ENCODE measurements at regions not wholly inside any gene's neighbourhood (a gene's known extent, or its start where the extent isn't known, plus 50 kb on each side); places are given as distances from the start of the nearest gene placed in this dataset.

DNA sequence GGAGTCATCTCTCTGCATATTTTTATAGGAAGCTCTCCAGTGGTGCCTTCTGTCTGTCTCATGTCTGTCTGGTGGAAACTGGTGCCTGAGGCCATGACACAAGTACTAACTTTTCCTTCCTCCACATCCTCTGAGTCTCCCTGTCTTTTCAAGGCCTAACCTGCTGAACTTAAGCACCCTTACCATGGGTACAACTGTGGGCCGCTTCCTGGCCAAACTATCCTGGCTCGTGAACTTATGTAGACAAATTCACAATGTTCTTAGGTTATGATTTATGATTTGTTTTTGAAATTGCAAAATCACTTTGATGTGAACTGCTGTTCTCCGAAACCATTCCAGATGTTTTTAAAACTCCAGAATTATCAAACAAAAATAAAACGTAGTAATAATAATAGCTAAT is 804.5 kb upstream of the POU3F3 start:
- Histone ChIP-seq H3K36me3 (no peaks in the 10 kb centered on the region), H3K27ac (no peak overlapping the region), H3K9me3 (no peaks in the 10 kb centered on the region), H3K27me3 (replicated peaks in 1 of 7) (no peaks in the 10 kb centered on the region), H3K4me1 (no peaks in the 10 kb centered on the region), H3K4me3 (no peak overlapping the region)
- no peak for DNase-seq
- intact Hi-C loops (cut with DNase I; ENCODE audit: low total_unique reads) = no loop called here
- TF ChIP-seq, protein P1, sequence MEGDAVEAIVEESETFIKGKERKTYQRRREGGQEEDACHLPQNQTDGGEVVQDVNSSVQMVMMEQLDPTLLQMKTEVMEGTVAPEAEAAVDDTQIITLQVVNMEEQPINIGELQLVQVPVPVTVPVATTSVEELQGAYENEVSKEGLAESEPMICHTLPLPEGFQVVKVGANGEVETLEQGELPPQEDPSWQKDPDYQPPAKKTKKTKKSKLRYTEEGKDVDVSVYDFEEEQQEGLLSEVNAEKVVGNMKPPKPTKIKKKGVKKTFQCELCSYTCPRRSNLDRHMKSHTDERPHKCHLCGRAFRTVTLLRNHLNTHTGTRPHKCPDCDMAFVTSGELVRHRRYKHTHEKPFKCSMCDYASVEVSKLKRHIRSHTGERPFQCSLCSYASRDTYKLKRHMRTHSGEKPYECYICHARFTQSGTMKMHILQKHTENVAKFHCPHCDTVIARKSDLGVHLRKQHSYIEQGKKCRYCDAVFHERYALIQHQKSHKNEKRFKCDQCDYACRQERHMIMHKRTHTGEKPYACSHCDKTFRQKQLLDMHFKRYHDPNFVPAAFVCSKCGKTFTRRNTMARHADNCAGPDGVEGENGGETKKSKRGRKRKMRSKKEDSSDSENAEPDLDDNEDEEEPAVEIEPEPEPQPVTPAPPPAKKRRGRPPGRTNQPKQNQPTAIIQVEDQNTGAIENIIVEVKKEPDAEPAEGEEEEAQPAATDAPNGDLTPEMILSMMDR (IDR thresholded peaks at IDR 0.05 in 8 of 11, conservative IDR thresholded peaks at IDR 0.05 in 3 of 11) = no peak
- no peak for TF ChIP-seq POLR2A (IDR thresholded peaks at IDR 0.05)
- 77 to 85% (median 79%) methylated on average over 4 of the region's 4 CpGs for WGBS, 5 donors

DNA sequence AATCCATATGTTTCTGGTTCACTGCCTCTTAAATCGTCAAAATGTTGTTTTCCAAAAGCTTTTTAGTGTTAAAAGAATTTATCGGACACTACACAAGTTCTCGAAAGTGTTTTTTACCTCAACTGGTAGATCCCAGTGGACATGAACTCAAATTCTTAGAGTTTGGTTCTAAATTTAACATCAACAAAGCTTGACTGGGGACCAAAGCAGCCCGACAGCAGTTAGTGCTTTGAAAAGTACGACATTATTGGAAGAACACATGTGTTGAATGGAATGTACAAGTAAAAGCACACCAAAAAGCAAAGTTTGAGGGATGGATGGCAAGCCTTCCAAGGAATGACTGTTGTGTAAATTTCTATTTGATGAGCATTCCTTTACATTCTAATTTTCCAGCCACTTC is 803.9 kb upstream of the POU3F3 start:
- Histone ChIP-seq H3K4me3 (no peak overlapping the region), H3K9me3 (no peaks in the 10 kb centered on the region), H3K27me3 (replicated peaks in 1 of 7) (no peaks in the 10 kb centered on the region), H3K4me1 (no peaks in the 10 kb centered on the region), H3K27ac (no peak overlapping the region), H3K36me3 (no peaks in the 10 kb centered on the region)
- intact Hi-C loops (cut with DNase I; ENCODE audit: low total_unique reads) = no loop called here
- WGBS, 5 donors = 80 to 85% (median 82%) methylated on average over 5 of the region's 5 CpGs
- DNase-seq = no peak
- TF ChIP-seq, protein P1 (IDR thresholded peaks at IDR 0.05 in 8 of 11, conservative IDR thresholded peaks at IDR 0.05 in 3 of 11) = no peak
- TF ChIP-seq POLR2AphosphoS5 (IDR thresholded peaks at IDR 0.05) (no peak), POLR2A (IDR thresholded peaks at IDR 0.05) (no peak)

DNA sequence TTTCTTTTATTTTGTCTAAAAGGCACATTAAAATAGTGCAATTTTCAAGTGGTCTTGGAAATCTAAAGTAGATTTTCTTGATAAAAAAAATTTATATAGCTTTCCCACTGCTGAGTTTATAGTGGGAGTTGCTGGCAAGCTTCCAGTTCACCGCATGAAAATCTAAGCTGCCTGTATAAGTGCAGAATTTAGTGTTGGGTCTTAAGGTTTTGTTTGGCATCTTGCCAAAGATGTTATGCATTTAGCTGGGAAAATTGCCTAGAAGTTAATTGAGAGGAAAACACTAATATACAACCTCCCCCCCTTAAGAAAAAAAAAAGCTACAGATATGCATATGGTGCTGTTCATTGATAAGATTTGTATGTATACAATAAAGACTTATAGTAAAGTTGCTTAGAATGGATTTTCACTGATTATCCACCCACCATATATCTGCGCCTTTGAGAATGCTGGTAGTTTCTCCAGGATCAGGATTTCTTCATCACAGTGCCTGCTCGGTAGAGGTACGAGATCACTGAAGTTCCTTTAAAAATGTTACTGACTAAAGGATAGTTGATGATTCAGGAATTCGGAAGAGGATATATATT is 803.2 kb upstream of the POU3F3 start:
- no peaks in the 10 kb centered on the region for H3K36me3 ChIP-seq
- H3K27me3 ChIP-seq (replicated peaks in 1 of 7) = no peaks in the 10 kb centered on the region
- TF ChIP-seq POLR2A (IDR thresholded peaks at IDR 0.05) = no peak
- TF ChIP-seq POLR2AphosphoS5 (IDR thresholded peaks at IDR 0.05) = no peak
- TF ChIP-seq, protein P1 (IDR thresholded peaks at IDR 0.05 in 8 of 11, conservative IDR thresholded peaks at IDR 0.05 in 3 of 11) = no peak
- no peak for DNase-seq
- H3K9me3 ChIP-seq = no peaks in the 10 kb centered on the region
- H3K4me1 ChIP-seq = no peaks in the 10 kb centered on the region
- 82 to 87% (median 85%) methylated on average over 5 of the region's 5 CpGs for WGBS, 5 donors
- H3K4me3 ChIP-seq = no peak overlapping the region
- intact Hi-C loops (cut with DNase I; ENCODE audit: low total_unique reads) = no loop called here
- H3K27ac ChIP-seq = no peak overlapping the region

DNA sequence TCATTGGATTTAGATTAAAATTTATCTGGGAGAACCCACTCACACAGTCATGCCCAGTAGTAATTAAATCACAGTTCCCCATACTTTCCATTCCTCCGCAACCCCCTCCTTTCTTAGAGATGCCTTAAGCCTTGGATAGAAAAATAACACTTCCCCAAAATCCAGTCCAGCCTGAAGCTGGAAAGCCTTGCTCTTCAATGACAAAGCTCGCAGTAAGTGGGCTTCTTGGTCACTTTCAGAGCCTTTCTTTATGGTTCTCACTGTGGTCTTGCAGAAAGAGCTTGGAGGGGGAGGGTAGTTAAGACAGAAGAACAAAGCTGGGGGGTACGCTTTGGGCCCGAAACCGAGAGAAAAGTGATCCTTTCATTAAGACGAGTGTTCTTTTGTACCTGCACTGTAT is 802.1 kb upstream of the POU3F3 start:
- intact Hi-C loops (cut with DNase I; ENCODE audit: low total_unique reads) = no loop called here
- TF ChIP-seq POLR2A (IDR thresholded peaks at IDR 0.05) = no peak
- no peak for TF ChIP-seq POLR2AphosphoS5 (IDR thresholded peaks at IDR 0.05)
- TF ChIP-seq, protein P1 (IDR thresholded peaks at IDR 0.05 in 8 of 11, conservative IDR thresholded peaks at IDR 0.05 in 3 of 11) = no peak
- Histone ChIP-seq H3K36me3 (no peaks in the 10 kb centered on the region), H3K27me3 (replicated peaks in 1 of 7) (no peaks in the 10 kb centered on the region), H3K9me3 (no peaks in the 10 kb centered on the region), H3K27ac (no peak overlapping the region), H3K4me1 (no peaks in the 10 kb centered on the region), H3K4me3 (no peak overlapping the region)
- DNase-seq = no peak
- WGBS, 5 donors = 78 to 92% (median 86%) methylated on average over 6 of the region's 6 CpGs

All from spleen (tissue), 11 donors.